ENCODE measurements at regions not wholly inside any gene's neighbourhood (a gene's known extent, or its start where the extent isn't known, plus 50 kb on each side); places are given as distances from the start of the nearest gene placed in this dataset.

GRCh38 chr19:29370276-29370675 lies 155.5 kb upstream of the VSTM2B start:
- no peak for TF ChIP-seq MXI1 (IDR thresholded peaks at IDR 0.05; ENCODE audit: low read depth, low read length)
- TF ChIP-seq RAD21 (IDR thresholded peaks at IDR 0.05; ENCODE audit: low read length), result no peak
- TF ChIP-seq CTCF (IDR thresholded peaks at IDR 0.05), result no peak
- no peak for TF ChIP-seq EP300 (IDR thresholded peaks at IDR 0.05; ENCODE audit: borderline replicate concordance in 1 of 2, low read depth in 1 of 2, low read length in 1 of 2)
- TF ChIP-seq PBX3 (IDR thresholded peaks at IDR 0.05), result no peak
- no peak for TF ChIP-seq TCF12 (IDR thresholded peaks at IDR 0.05)
- TF ChIP-seq REST (IDR thresholded peaks at IDR 0.05; ENCODE audit: low read depth, low read length), result no peak

All from SK-N-SH (cell line).